ENCODE measurements at regions not wholly inside any gene's neighbourhood (a gene's known extent, or its start where the extent isn't known, plus 50 kb on each side); places are given as distances from the start of the nearest gene placed in this dataset.

DNA sequence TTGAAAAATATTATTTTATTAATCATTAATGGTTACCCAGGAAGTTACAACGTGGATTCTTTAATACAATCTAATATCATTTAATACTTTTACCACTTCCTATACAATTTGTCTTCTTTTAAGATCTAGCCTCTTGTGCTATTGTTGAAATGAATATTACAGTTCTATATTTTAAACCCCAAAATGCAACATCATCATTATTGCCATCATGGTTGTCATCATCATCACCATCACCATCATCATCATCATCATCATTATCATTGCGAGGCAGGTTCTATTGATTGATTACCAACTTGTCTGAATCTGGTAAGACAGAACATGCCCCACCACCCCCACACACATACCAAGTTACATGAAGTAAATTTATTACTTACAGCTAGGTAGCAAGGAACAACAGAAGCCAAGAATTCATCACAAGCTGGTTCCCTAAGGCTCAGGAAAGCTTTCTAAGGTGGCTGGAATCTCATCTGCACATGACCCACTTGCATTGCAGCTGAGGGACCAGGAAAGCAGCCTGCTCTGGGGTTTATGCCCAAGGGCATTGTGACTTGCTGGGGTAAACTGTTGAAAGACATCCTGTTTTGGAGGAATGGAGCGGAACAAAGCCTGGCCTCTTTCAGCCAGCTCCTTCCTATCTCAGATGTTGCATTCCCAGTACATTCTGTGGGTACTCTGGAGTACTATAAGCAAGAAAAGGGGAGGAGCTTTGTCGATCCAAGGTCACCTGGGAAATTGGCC lies 418.1 kb downstream of the PRR16 start:
- TF ChIP-seq CTCF (IDR thresholded peaks at IDR 0.05) (no peak), POLR2A (IDR thresholded peaks at IDR 0.05) (no peak)

All from heart left ventricle (tissue), 13 donors.